ENCODE measurements at regions not wholly inside any gene's neighbourhood (a gene's known extent, or its start where the extent isn't known, plus 50 kb on each side); places are given as distances from the start of the nearest gene placed in this dataset.

GRCh38 chr5:3654515-3654914 lies 58.9 kb downstream of the IRX1 start:
- no peak for TF ChIP-seq CTCF (IDR thresholded peaks at IDR 0.05; ENCODE audit: partially characterized antibody, unreplicated experiment)
- H3K36me3 Mint-ChIP-seq (ENCODE audit: unreplicated experiment): no peaks in the 10 kb centered on the region
- no peak overlapping the region for H3K27ac Mint-ChIP-seq (ENCODE audit: unreplicated experiment)
- peaks cover 1% of the 10 kb centered on the region for H3K9me3 Mint-ChIP-seq (ENCODE audit: unreplicated experiment)
- no peaks in the 10 kb centered on the region for H3K4me1 Mint-ChIP-seq (ENCODE audit: low read depth, unreplicated experiment)
- H3K4me3 Mint-ChIP-seq (ENCODE audit: unreplicated experiment): no peak overlapping the region
- H3K27me3 Mint-ChIP-seq (ENCODE audit: unreplicated experiment): no peaks in the 10 kb centered on the region
- DNase-seq: no peak

GRCh38 chr5:3656803-3657202 lies 61.2 kb downstream of the IRX1 start:
- no peak overlapping the region for H3K27ac Mint-ChIP-seq (ENCODE audit: unreplicated experiment)
- no peaks in the 10 kb centered on the region for H3K4me1 Mint-ChIP-seq (ENCODE audit: low read depth, unreplicated experiment)
- H3K4me3 Mint-ChIP-seq (ENCODE audit: unreplicated experiment): no peak overlapping the region
- no peaks in the 10 kb centered on the region for H3K36me3 Mint-ChIP-seq (ENCODE audit: unreplicated experiment)
- peaks cover 1% of the 10 kb centered on the region for H3K9me3 Mint-ChIP-seq (ENCODE audit: unreplicated experiment)
- H3K27me3 Mint-ChIP-seq (ENCODE audit: unreplicated experiment): no peaks in the 10 kb centered on the region
- TF ChIP-seq CTCF (IDR thresholded peaks at IDR 0.05; ENCODE audit: partially characterized antibody, unreplicated experiment): no peak
- no peak for DNase-seq

GRCh38 chr5:3657364-3658022 lies 61.9 kb downstream of the IRX1 start:
- H3K36me3 Mint-ChIP-seq (ENCODE audit: unreplicated experiment): no peaks in the 10 kb centered on the region
- no peaks in the 10 kb centered on the region for H3K4me1 Mint-ChIP-seq (ENCODE audit: low read depth, unreplicated experiment)
- no peak overlapping the region for H3K27ac Mint-ChIP-seq (ENCODE audit: unreplicated experiment)
- no peak for TF ChIP-seq CTCF (IDR thresholded peaks at IDR 0.05; ENCODE audit: partially characterized antibody, unreplicated experiment)
- H3K9me3 Mint-ChIP-seq (ENCODE audit: unreplicated experiment): peaks cover 1% of the 10 kb centered on the region
- no peaks in the 10 kb centered on the region for H3K27me3 Mint-ChIP-seq (ENCODE audit: unreplicated experiment)
- no peak overlapping the region for H3K4me3 Mint-ChIP-seq (ENCODE audit: unreplicated experiment)
- DNase-seq: no peak

- Mint-ChIP-seq H3K36me3 (ENCODE audit: unreplicated experiment) (no peaks in the 10 kb centered on the region), H3K27ac (ENCODE audit: unreplicated experiment) (no peak overlapping the region), H3K27me3 (ENCODE audit: unreplicated experiment) (no peaks in the 10 kb centered on the region), H3K4me1 (ENCODE audit: low read depth, unreplicated experiment) (no peaks in the 10 kb centered on the region), H3K4me3 (ENCODE audit: unreplicated experiment) (no peak overlapping the region), H3K9me3 (ENCODE audit: unreplicated experiment) (peaks cover 3% of the 10 kb centered on the region)
- DNase-seq: no peak
- TF ChIP-seq CTCF (IDR thresholded peaks at IDR 0.05; ENCODE audit: partially characterized antibody, unreplicated experiment): no peak
These were observed 63.3 kb downstream of the IRX1 start for GRCh38 chr5:3658929-3659328.

GRCh38 chr5:3659907-3660306 lies 64.3 kb downstream of the IRX1 start:
- Mint-ChIP-seq H3K4me3 (ENCODE audit: unreplicated experiment) (no peak overlapping the region), H3K4me1 (ENCODE audit: low read depth, unreplicated experiment) (no peaks in the 10 kb centered on the region), H3K36me3 (ENCODE audit: unreplicated experiment) (no peaks in the 10 kb centered on the region), H3K27me3 (ENCODE audit: unreplicated experiment) (no peaks in the 10 kb centered on the region), H3K27ac (ENCODE audit: unreplicated experiment) (no peak overlapping the region), H3K9me3 (ENCODE audit: unreplicated experiment) (peaks cover 3% of the 10 kb centered on the region)
- no peak for TF ChIP-seq CTCF (IDR thresholded peaks at IDR 0.05; ENCODE audit: partially characterized antibody, unreplicated experiment)
- no peak for DNase-seq

Data from glutamatergic neuron (in vitro differentiated cells).